Fibroblast of lung (primary cell): ENCODE measurements at regions not wholly inside any gene's neighbourhood (a gene's known extent, or its start where the extent isn't known, plus 50 kb on each side); places are given as distances from the start of the nearest gene placed in this dataset.

Experiments
- DNase-seq, 2 donors: peaks; one replicate each; pipeline versions ENCODE4 v3.0.0 to v3.0.0-alpha.2; 2010; ENCODE audit warnings: low read depth in 2 of 2
- H2AFZ ChIP-seq: 2 replicates; pipeline ENCODE4 v1.5.1; 2012; ENCODE audit warnings: low read length, control low read depth, inconsistent platforms
- H3K27ac ChIP-seq: 2 replicates; pipeline ENCODE4 v1.5.1; 2011; ENCODE audit warnings: low read length, control low read depth; ENCODE audit not compliant: insufficient read depth
- H3K27me3 ChIP-seq: 2 replicates; pipeline ENCODE4 v1.5.1; 2011; ENCODE audit warnings: mild to moderate bottlenecking, low read length; ENCODE audit not compliant: control insufficient read depth, insufficient read depth
- H3K36me3 ChIP-seq: 2 replicates; pipeline ENCODE4 v1.5.1; 2011; ENCODE audit warnings: low read length; ENCODE audit not compliant: control insufficient read depth, insufficient read depth
- H3K4me1 ChIP-seq: 2 replicates; pipeline ENCODE4 v1.5.1; 2011; ENCODE audit warnings: low read length; ENCODE audit not compliant: control insufficient read depth, insufficient read depth; ENCODE audit errors: extremely low read depth
- H3K4me2 ChIP-seq: 2 replicates; pipeline ENCODE4 v1.5.1; 2011; ENCODE audit warnings: low read length, control low read depth; ENCODE audit not compliant: insufficient read depth; ENCODE audit errors: extremely low read depth
- H3K4me3 ChIP-seq, 4 experiments: fragments of 200-600 bp in 1 of 4; sonication (generic) in 1 of 4; replicated peaks in 1 of 4; 2 replicates each; pipeline ENCODE4 v1.5.1; 2011 to 2016; ENCODE audit warnings: low read length in 4 of 4, low read depth in 3 of 4, mild to moderate bottlenecking in 3 of 4, control low read depth in 2 of 4, inconsistent platforms in 1 of 4, mixed read lengths in 1 of 4; ENCODE audit not compliant: insufficient read depth in 1 of 4; ENCODE audit errors: control extremely low read depth in 1 of 4
- H3K79me2 ChIP-seq: 2 replicates; pipeline ENCODE4 v1.5.1; 2012; ENCODE audit warnings: mild to moderate bottlenecking, low read length, inconsistent platforms; ENCODE audit not compliant: control insufficient read depth, insufficient read depth
- H3K9ac ChIP-seq: 2 replicates; pipeline ENCODE4 v1.5.1; 2011; ENCODE audit warnings: mild to moderate bottlenecking, low read length, control low read depth; ENCODE audit not compliant: insufficient read depth
- H3K9me3 ChIP-seq: 2 replicates; pipeline ENCODE4 v1.5.1; 2012; ENCODE audit warnings: low read depth, low read length; ENCODE audit not compliant: control insufficient read depth, insufficient read depth
- H4K20me1 ChIP-seq: 2 replicates; pipeline ENCODE4 v1.5.1; 2011; ENCODE audit warnings: low read length; ENCODE audit not compliant: control insufficient read depth, insufficient read depth; ENCODE audit errors: extremely low read depth
- EZH2 ChIP-seq: IDR thresholded peaks from 2 replicates; pipeline ENCODE4 v1.5.1; 2012; ENCODE audit warnings: low read length, control low read depth, mild to moderate bottlenecking; ENCODE audit errors: missing control alignments
- TF ChIP-seq, protein P1 (sequence below), 2 donors: IDR thresholded peaks in 1 of 2; conservative IDR thresholded peaks in 1 of 2; 1 replicate in 1 of 2; 2 replicates in 1 of 2; pipeline ENCODE4 v1.5.1; 2011 to 2012; ENCODE audit warnings: low read length in 2 of 2, control low read depth in 1 of 2, inconsistent platforms in 1 of 2, low read depth in 1 of 2, mild to moderate bottlenecking in 1 of 2

- no peaks in the 10 kb centered on the region for H3K4me1 ChIP-seq
- H3K4me2 ChIP-seq, result no peak overlapping the region
- no peaks in the 10 kb centered on the region for H3K79me2 ChIP-seq
- H2AFZ ChIP-seq, result no peak overlapping the region
- no peak overlapping the region for H3K4me3 ChIP-seq
- no peak for DNase-seq
- H3K27me3 ChIP-seq, result no peaks in the 10 kb centered on the region
- H3K9me3 ChIP-seq, result no peaks in the 10 kb centered on the region
- H3K27ac ChIP-seq, result no peak overlapping the region
- no peaks in the 10 kb centered on the region for H4K20me1 ChIP-seq
- no peak for TF ChIP-seq EZH2
- TF ChIP-seq, protein P1, sequence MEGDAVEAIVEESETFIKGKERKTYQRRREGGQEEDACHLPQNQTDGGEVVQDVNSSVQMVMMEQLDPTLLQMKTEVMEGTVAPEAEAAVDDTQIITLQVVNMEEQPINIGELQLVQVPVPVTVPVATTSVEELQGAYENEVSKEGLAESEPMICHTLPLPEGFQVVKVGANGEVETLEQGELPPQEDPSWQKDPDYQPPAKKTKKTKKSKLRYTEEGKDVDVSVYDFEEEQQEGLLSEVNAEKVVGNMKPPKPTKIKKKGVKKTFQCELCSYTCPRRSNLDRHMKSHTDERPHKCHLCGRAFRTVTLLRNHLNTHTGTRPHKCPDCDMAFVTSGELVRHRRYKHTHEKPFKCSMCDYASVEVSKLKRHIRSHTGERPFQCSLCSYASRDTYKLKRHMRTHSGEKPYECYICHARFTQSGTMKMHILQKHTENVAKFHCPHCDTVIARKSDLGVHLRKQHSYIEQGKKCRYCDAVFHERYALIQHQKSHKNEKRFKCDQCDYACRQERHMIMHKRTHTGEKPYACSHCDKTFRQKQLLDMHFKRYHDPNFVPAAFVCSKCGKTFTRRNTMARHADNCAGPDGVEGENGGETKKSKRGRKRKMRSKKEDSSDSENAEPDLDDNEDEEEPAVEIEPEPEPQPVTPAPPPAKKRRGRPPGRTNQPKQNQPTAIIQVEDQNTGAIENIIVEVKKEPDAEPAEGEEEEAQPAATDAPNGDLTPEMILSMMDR (conservative IDR thresholded peaks at IDR 0.05 in 1 of 2, IDR thresholded peaks at IDR 0.05 in 1 of 2; ENCODE audit: low read depth in 1 of 2, low read length in 2 of 2), result no peak
- H3K9ac ChIP-seq, result no peak overlapping the region
- no peaks in the 10 kb centered on the region for H3K36me3 ChIP-seq
Observed at GRCh38 chr22:49659281-49659923, 168.3 kb downstream of the BRD1 start.

- Histone ChIP-seq H3K9me3 (no peaks in the 10 kb centered on the region), H3K4me2 (no peak overlapping the region), H4K20me1 (no peaks in the 10 kb centered on the region), H3K9ac (no peak overlapping the region), H3K27me3 (no peaks in the 10 kb centered on the region), H3K36me3 (no peaks in the 10 kb centered on the region), H3K4me3 (no peak overlapping the region), H3K79me2 (no peaks in the 10 kb centered on the region), H3K27ac (no peak overlapping the region), H2AFZ (no peak overlapping the region), H3K4me1 (no peaks in the 10 kb centered on the region)
- TF ChIP-seq EZH2, result no peak
- TF ChIP-seq, protein P1 (conservative IDR thresholded peaks at IDR 0.05 in 1 of 2, IDR thresholded peaks at IDR 0.05 in 1 of 2; ENCODE audit: low read depth in 1 of 2, low read length in 2 of 2), result no peak
- DNase-seq, result no peak
Observed at GRCh38 chr22:49658902-49659280, 168.8 kb downstream of the BRD1 start.

GRCh38 chr22:49657974-49658590, 169.6 kb downstream of the BRD1 start:
- Histone ChIP-seq H3K4me2 (no peak overlapping the region), H3K9ac (no peak overlapping the region), H3K79me2 (no peaks in the 10 kb centered on the region), H3K4me1 (no peaks in the 10 kb centered on the region), H2AFZ (no peak overlapping the region), H4K20me1 (no peaks in the 10 kb centered on the region), H3K27me3 (no peaks in the 10 kb centered on the region), H3K36me3 (no peaks in the 10 kb centered on the region), H3K27ac (no peak overlapping the region), H3K4me3 (no peak overlapping the region), H3K9me3 (no peaks in the 10 kb centered on the region)
- DNase-seq, result no peak
- TF ChIP-seq, protein P1 (conservative IDR thresholded peaks at IDR 0.05 in 1 of 2, IDR thresholded peaks at IDR 0.05 in 1 of 2; ENCODE audit: low read depth in 1 of 2, low read length in 2 of 2), result no peak
- no peak for TF ChIP-seq EZH2
